ENCODE measurements at regions not wholly inside any gene's neighbourhood (a gene's known extent, or its start where the extent isn't known, plus 50 kb on each side); places are given as distances from the start of the nearest gene placed in this dataset.

DNA sequence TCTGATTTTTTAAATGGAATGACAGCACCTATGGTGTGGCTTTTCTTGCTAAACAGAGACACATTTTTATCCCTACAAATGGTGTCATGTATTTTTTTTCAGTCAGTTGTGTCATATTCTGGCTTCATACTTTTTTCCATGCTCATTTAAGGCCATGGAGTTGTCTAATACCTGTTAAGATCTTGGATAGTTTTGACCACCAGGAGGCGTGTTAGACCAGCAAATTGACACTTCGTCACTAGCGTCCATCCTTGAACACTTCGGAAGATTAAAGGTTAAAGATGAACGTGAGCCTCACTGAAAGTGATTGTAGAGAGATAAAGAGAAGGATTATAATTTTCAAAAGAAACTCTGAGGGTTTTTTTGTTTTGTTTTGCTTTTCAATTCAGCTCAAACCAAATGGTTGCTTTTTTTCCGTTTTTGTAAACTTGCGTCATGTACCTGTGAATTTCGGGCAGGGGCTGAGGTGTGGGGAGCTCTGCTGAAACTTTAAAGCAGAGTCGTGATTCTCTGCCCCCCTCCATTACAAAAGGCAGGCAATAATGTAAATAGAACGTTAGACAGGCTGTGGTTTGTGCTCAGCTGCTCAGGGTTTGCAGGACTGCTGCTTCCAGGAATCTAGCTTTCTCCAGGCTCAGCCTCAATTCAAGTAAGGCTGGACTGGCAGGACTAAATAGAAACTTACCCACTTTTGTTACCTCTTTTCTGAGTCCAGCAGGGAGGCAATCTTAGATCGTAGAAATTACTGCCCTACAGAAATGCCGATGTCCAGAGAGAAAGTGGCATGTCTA, 245.1 kb downstream of the FOXA2 start (continued):
- TF ChIP-seq, protein P1, sequence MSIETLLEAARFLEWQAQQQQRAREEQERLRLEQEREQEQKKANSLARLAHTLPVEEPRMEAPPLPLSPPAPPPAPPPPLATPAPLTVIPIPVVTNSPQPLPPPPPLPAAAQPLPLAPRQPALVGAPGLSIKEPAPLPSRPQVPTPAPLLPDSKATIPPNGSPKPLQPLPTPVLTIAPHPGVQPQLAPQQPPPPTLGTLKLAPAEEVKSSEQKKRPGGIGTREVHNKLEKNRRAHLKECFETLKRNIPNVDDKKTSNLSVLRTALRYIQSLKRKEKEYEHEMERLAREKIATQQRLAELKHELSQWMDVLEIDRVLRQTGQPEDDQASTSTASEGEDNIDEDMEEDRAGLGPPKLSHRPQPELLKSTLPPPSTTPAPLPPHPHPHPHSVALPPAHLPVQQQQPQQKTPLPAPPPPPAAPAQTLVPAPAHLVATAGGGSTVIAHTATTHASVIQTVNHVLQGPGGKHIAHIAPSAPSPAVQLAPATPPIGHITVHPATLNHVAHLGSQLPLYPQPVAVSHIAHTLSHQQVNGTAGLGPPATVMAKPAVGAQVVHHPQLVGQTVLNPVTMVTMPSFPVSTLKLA (conservative IDR thresholded peaks at IDR 0.05) = no peak
- TF ChIP-seq POLR2A (conservative IDR thresholded peaks at IDR 0.05) (no peak), ZZZ3 (IDR thresholded peaks at IDR 0.05) (no peak)
- TF ChIP-seq, protein P2, sequence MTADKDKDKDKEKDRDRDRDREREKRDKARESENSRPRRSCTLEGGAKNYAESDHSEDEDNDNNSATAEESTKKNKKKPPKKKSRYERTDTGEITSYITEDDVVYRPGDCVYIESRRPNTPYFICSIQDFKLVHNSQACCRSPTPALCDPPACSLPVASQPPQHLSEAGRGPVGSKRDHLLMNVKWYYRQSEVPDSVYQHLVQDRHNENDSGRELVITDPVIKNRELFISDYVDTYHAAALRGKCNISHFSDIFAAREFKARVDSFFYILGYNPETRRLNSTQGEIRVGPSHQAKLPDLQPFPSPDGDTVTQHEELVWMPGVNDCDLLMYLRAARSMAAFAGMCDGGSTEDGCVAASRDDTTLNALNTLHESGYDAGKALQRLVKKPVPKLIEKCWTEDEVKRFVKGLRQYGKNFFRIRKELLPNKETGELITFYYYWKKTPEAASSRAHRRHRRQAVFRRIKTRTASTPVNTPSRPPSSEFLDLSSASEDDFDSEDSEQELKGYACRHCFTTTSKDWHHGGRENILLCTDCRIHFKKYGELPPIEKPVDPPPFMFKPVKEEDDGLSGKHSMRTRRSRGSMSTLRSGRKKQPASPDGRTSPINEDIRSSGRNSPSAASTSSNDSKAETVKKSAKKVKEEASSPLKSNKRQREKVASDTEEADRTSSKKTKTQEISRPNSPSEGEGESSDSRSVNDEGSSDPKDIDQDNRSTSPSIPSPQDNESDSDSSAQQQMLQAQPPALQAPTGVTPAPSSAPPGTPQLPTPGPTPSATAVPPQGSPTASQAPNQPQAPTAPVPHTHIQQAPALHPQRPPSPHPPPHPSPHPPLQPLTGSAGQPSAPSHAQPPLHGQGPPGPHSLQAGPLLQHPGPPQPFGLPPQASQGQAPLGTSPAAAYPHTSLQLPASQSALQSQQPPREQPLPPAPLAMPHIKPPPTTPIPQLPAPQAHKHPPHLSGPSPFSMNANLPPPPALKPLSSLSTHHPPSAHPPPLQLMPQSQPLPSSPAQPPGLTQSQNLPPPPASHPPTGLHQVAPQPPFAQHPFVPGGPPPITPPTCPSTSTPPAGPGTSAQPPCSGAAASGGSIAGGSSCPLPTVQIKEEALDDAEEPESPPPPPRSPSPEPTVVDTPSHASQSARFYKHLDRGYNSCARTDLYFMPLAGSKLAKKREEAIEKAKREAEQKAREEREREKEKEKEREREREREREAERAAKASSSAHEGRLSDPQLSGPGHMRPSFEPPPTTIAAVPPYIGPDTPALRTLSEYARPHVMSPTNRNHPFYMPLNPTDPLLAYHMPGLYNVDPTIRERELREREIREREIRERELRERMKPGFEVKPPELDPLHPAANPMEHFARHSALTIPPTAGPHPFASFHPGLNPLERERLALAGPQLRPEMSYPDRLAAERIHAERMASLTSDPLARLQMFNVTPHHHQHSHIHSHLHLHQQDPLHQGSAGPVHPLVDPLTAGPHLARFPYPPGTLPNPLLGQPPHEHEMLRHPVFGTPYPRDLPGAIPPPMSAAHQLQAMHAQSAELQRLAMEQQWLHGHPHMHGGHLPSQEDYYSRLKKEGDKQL (CRISPR knock-in tag; IDR thresholded peaks at IDR 0.05; ENCODE audit: borderline replicate concordance) = no peak
- TF ChIP-seq, protein P3, sequence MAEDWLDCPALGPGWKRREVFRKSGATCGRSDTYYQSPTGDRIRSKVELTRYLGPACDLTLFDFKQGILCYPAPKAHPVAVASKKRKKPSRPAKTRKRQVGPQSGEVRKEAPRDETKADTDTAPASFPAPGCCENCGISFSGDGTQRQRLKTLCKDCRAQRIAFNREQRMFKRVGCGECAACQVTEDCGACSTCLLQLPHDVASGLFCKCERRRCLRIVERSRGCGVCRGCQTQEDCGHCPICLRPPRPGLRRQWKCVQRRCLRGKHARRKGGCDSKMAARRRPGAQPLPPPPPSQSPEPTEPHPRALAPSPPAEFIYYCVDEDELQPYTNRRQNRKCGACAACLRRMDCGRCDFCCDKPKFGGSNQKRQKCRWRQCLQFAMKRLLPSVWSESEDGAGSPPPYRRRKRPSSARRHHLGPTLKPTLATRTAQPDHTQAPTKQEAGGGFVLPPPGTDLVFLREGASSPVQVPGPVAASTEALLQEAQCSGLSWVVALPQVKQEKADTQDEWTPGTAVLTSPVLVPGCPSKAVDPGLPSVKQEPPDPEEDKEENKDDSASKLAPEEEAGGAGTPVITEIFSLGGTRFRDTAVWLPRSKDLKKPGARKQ (CRISPR knock-in tag; IDR thresholded peaks at IDR 0.05) = peak; percentile 84
- TF ChIP-seq, protein P4, sequence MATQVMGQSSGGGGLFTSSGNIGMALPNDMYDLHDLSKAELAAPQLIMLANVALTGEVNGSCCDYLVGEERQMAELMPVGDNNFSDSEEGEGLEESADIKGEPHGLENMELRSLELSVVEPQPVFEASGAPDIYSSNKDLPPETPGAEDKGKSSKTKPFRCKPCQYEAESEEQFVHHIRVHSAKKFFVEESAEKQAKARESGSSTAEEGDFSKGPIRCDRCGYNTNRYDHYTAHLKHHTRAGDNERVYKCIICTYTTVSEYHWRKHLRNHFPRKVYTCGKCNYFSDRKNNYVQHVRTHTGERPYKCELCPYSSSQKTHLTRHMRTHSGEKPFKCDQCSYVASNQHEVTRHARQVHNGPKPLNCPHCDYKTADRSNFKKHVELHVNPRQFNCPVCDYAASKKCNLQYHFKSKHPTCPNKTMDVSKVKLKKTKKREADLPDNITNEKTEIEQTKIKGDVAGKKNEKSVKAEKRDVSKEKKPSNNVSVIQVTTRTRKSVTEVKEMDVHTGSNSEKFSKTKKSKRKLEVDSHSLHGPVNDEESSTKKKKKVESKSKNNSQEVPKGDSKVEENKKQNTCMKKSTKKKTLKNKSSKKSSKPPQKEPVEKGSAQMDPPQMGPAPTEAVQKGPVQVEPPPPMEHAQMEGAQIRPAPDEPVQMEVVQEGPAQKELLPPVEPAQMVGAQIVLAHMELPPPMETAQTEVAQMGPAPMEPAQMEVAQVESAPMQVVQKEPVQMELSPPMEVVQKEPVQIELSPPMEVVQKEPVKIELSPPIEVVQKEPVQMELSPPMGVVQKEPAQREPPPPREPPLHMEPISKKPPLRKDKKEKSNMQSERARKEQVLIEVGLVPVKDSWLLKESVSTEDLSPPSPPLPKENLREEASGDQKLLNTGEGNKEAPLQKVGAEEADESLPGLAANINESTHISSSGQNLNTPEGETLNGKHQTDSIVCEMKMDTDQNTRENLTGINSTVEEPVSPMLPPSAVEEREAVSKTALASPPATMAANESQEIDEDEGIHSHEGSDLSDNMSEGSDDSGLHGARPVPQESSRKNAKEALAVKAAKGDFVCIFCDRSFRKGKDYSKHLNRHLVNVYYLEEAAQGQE (IDR thresholded peaks at IDR 0.05; ENCODE audit: borderline replicate concordance) = peak; percentile 90
- TF ChIP-seq, protein P4 (CRISPR knock-in tag; IDR thresholded peaks at IDR 0.05; ENCODE audit: low read depth) = no peak
- TF ChIP-seq, protein P5, sequence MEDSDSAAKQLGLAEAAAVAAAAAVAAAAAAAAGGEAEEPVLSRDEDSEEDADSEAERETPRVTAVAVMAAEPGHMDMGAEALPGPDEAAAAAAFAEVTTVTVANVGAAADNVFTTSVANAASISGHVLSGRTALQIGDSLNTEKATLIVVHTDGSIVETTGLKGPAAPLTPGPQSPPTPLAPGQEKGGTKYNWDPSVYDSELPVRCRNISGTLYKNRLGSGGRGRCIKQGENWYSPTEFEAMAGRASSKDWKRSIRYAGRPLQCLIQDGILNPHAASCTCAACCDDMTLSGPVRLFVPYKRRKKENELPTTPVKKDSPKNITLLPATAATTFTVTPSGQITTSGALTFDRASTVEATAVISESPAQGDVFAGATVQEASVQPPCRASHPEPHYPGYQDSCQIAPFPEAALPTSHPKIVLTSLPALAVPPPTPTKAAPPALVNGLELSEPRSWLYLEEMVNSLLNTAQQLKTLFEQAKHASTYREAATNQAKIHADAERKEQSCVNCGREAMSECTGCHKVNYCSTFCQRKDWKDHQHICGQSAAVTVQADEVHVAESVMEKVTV (CRISPR knock-in tag; IDR thresholded peaks at IDR 0.05) = peak; percentile 89

Data from K562 (cell line).